ENCODE measurements at regions not wholly inside any gene's neighbourhood (a gene's known extent, or its start where the extent isn't known, plus 50 kb on each side); places are given as distances from the start of the nearest gene placed in this dataset.
"Not testable (repeated sequence)": the region's sequence is repeated elsewhere in the genome, so short reads cannot be mapped to it uniquely, and the experiment has no call there.

- no peak for DNase-seq
These were observed 176.4 kb upstream of the RPH3A start for GRCh38 chr12:112615196-112615595.

- DNase-seq, result no peak
These were observed 174.9 kb upstream of the RPH3A start for GRCh38 chr12:112616469-112617152.

GRCh38 chr12:112617153-112617505, 174.4 kb upstream of the RPH3A start:
- no peak for DNase-seq

GRCh38 chr12:112627851-112628250, 163.7 kb upstream of the RPH3A start:
- no peak for DNase-seq

- DNase-seq, result not testable (repeated sequence)
These were observed 159.6 kb upstream of the RPH3A start for GRCh38 chr12:112631974-112632373.

- DNase-seq, result no peak
These were observed 156.5 kb upstream of the RPH3A start for GRCh38 chr12:112635036-112635435.

- no peak for DNase-seq
These were observed 153.1 kb upstream of the RPH3A start for GRCh38 chr12:112638420-112638819.

GRCh38 chr12:112645586-112645985, 146.0 kb upstream of the RPH3A start:
- no peak for DNase-seq

- no peak for DNase-seq
These were observed 135.4 kb upstream of the RPH3A start for GRCh38 chr12:112656141-112656540.

GRCh38 chr12:112664569-112664968, 127.0 kb upstream of the RPH3A start:
- peak; percentile 18 for DNase-seq

GRCh38 chr12:112665958-112666357, 125.6 kb upstream of the RPH3A start:
- no peak for DNase-seq

GRCh38 chr12:112671564-112671963, 120.0 kb upstream of the RPH3A start:
- DNase-seq, result no peak

- no peak for DNase-seq
These were observed 117.0 kb upstream of the RPH3A start for GRCh38 chr12:112674539-112674938.

- no peak for DNase-seq
These were observed 115.0 kb upstream of the RPH3A start for GRCh38 chr12:112676507-112676906.

- DNase-seq, result no peak
These were observed 114.3 kb upstream of the RPH3A start for GRCh38 chr12:112677050-112677765.

GRCh38 chr12:112680993-112681392, 110.6 kb upstream of the RPH3A start:
- no peak for DNase-seq

GRCh38 chr12:112682586-112682985, 109.0 kb upstream of the RPH3A start:
- no peak for DNase-seq

GRCh38 chr12:112684742-112685141, 106.8 kb upstream of the RPH3A start:
- no peak for DNase-seq

GRCh38 chr12:112685321-112685720, 106.2 kb upstream of the RPH3A start:
- no peak for DNase-seq

GRCh38 chr12:112686373-112686772, 105.2 kb upstream of the RPH3A start:
- no peak for DNase-seq

GRCh38 chr12:112694065-112694464, 97.5 kb upstream of the RPH3A start:
- no peak for DNase-seq

GRCh38 chr12:112697441-112697840, 94.1 kb upstream of the RPH3A start:
- DNase-seq, result not testable (repeated sequence)

- no peak for DNase-seq
These were observed 86.4 kb upstream of the RPH3A start for GRCh38 chr12:112705037-112705632.
